Endothelial cell of umbilical vein (primary cell): ENCODE measurements at regions not wholly inside any gene's neighbourhood (a gene's known extent, or its start where the extent isn't known, plus 50 kb on each side); places are given as distances from the start of the nearest gene placed in this dataset.

Experiments
- BruUV-seq: library from RNA; stranded (reverse); fragments of 400-500 nt; replicated peaks from 2 replicates; lab custom pipeline; 2021; lab: Mats Ljungman, UMichigan
- CTCF ChIA-PET: fragments of 300-600, 350-600 bp; sonication (Branson Sonifier 250); formaldehyde crosslinking; loops from one replicate; lab custom pipeline; 2021; ENCODE audit warnings: antibody characterized with exemption, inconsistent platforms; lab: Charles Lee
- POLR2A ChIA-PET: fragments of 300-600, 350-600 bp; sonication (Branson Sonifier 250); formaldehyde crosslinking; loops from one replicate; lab custom pipeline; 2021; ENCODE audit warnings: antibody characterized with exemption, inconsistent platforms; lab: Charles Lee
- DNase-seq: peaks from one replicate; pipeline ENCODE4 v3.0.0-alpha.2; 2011; ENCODE audit warnings: low read depth, low spot score
- FAIRE-seq: peaks from 2 replicates; lab custom pipeline; 2011; peaks lifted over from hg19 to GRCh38; lab: Jason Lieb, UNC
- H2AFZ ChIP-seq: 2 replicates; pipeline ENCODE4 v1.6.0; 2012; ENCODE audit warnings: low read depth, low read length, control low read depth, inconsistent platforms
- H3K27ac ChIP-seq: 2 replicates; pipeline ENCODE4 v1.5.1; 2011; ENCODE audit warnings: low read depth, mild to moderate bottlenecking, control low read depth, low read length, moderate library complexity; ENCODE audit not compliant: insufficient read depth
- H3K27me3 ChIP-seq, 2 experiments: 2 replicates each; pipeline versions ENCODE4 v1.6.0 to v1.6.1; 2011; ENCODE audit warnings: low read length in 2 of 2, mixed read lengths in 1 of 2; ENCODE audit not compliant: control insufficient read depth in 2 of 2, insufficient read depth in 2 of 2
- H3K36me3 ChIP-seq, 2 experiments: 2 replicates in 1 of 2; 3 replicates in 1 of 2; pipeline ENCODE4 v1.5.1; 2011; ENCODE audit warnings: low read length in 2 of 2, mild to moderate bottlenecking in 1 of 2, moderate library complexity in 1 of 2; ENCODE audit not compliant: control insufficient read depth in 2 of 2, insufficient read depth in 2 of 2; ENCODE audit errors: extremely low read depth in 1 of 2
- H3K4me1 ChIP-seq: 3 replicates; pipeline ENCODE4 v1.5.1; 2011; ENCODE audit warnings: mild to moderate bottlenecking, low read length; ENCODE audit not compliant: control insufficient read depth, insufficient read depth; ENCODE audit errors: extremely low read depth
- H3K4me2 ChIP-seq: 2 replicates; pipeline ENCODE4 v1.6.1; 2011; ENCODE audit warnings: low read length, control low read depth, mixed read lengths; ENCODE audit not compliant: insufficient read depth
- H3K4me3 ChIP-seq, 3 experiments: fragments of 200-600 bp in 1 of 3; sonication (generic), shearing (Covaris generic) in 1 of 3; replicated peaks in 1 of 3; 2 replicates each; pipeline ENCODE4 v1.5.1; 2011 to 2016; ENCODE audit warnings: control low read depth in 3 of 3, low read length in 3 of 3, mild to moderate bottlenecking in 2 of 3, inconsistent platforms in 1 of 3, low read depth in 1 of 3, moderate library complexity in 1 of 3; ENCODE audit not compliant: insufficient read depth in 1 of 3
- H3K79me2 ChIP-seq: 2 replicates; pipeline ENCODE4 v1.6.0; 2012; ENCODE audit warnings: low read length, inconsistent platforms; ENCODE audit not compliant: control insufficient read depth, insufficient read depth
- H3K9ac ChIP-seq: replicated peaks from 2 replicates; pipeline ENCODE3; 2011; ENCODE audit warnings: low read length, control low read depth; ENCODE audit not compliant: insufficient read depth; ENCODE audit errors: extremely low read depth
- H3K9me1 ChIP-seq: replicated peaks from 3 replicates; pipeline ENCODE4 v1.6.0; 2011; ENCODE audit warnings: mild to moderate bottlenecking, low read length; ENCODE audit not compliant: control insufficient read depth, insufficient read depth; ENCODE audit errors: extremely low read depth
- H3K9me3 ChIP-seq: replicated peaks from 2 replicates; pipeline ENCODE4 v1.5.1; 2012; ENCODE audit warnings: low read length, inconsistent platforms; ENCODE audit not compliant: control insufficient read depth, insufficient read depth
- H4K20me1 ChIP-seq: replicated peaks from 2 replicates; pipeline ENCODE3; 2011; ENCODE audit warnings: mild to moderate bottlenecking, low read length; ENCODE audit not compliant: control insufficient read depth, insufficient read depth; ENCODE audit errors: extremely low read depth
- CTCF ChIP-seq, 2 donors: IDR thresholded peaks; 1 replicate in 1 of 2; 2 replicates in 1 of 2; pipeline ENCODE4 v1.5.1; 2011; ENCODE audit warnings: low read length in 2 of 2, mild to moderate bottlenecking in 2 of 2, moderate library complexity in 2 of 2, control low read depth in 1 of 2, inconsistent platforms in 1 of 2, low read depth in 1 of 2; ENCODE audit not compliant: insufficient read depth in 1 of 2; ENCODE audit errors: extremely low read depth in 1 of 2
- EZH2 ChIP-seq: IDR thresholded peaks from 2 replicates; pipeline ENCODE4 v1.6.1; 2012; ENCODE audit warnings: borderline replicate concordance, low read depth, mild to moderate bottlenecking, moderate library complexity, low read length, inconsistent platforms; ENCODE audit not compliant: severe bottlenecking
- FOS ChIP-seq: IDR thresholded peaks from 2 replicates; pipeline ENCODE4 v1.6.1; 2011; ENCODE audit warnings: mild to moderate bottlenecking, low read length, moderate library complexity, borderline replicate concordance; ENCODE audit not compliant: insufficient read depth
- GATA2 ChIP-seq: IDR thresholded peaks from 2 replicates; pipeline ENCODE4 v1.7.0; 2011; ENCODE audit warnings: low read depth, mild to moderate bottlenecking, moderate library complexity, mixed read lengths, low read length; ENCODE audit not compliant: insufficient read length, insufficient read depth
- JUN ChIP-seq: IDR thresholded peaks from 2 replicates; pipeline ENCODE4 v1.6.1; 2011; ENCODE audit warnings: borderline replicate concordance, low read depth; ENCODE audit not compliant: insufficient read length, insufficient read depth
- MAX ChIP-seq: IDR thresholded peaks from 2 replicates; pipeline ENCODE4 v1.6.1; 2011; ENCODE audit not compliant: insufficient read depth, insufficient read length
- MYC ChIP-seq: IDR thresholded peaks from one replicate; pipeline ENCODE4 v1.6.1; 2011; ENCODE audit warnings: mild to moderate bottlenecking, low read depth, low read length
- POLR2A ChIP-seq: IDR thresholded peaks from 2 replicates; pipeline ENCODE4 v1.6.1; 2012; ENCODE audit warnings: low read depth, mild to moderate bottlenecking, control low read depth, low read length
- POLR2AphosphoS5 ChIP-seq: IDR thresholded peaks from 2 replicates; pipeline ENCODE4 v1.6.1; 2012; ENCODE audit warnings: low read depth, mild to moderate bottlenecking, control low read depth, low read length, moderate library complexity; ENCODE audit not compliant: insufficient read depth
- dilution Hi-C: fragments of 300-500 bp; cut with MboI; formaldehyde crosslinking; loops from one replicate; pipeline ENCODE4 v1.15.0; 2019; ENCODE audit warnings: low sequenced_read_pairs; ENCODE audit not compliant: extremely low pct_ligation_motif_present
- intact Hi-C: fragments of 100-400 bp; cut with micrococcal nuclease; formaldehyde crosslinking; loops from one replicate; pipeline ENCODE4 v1.10.0; 2022

DNA sequence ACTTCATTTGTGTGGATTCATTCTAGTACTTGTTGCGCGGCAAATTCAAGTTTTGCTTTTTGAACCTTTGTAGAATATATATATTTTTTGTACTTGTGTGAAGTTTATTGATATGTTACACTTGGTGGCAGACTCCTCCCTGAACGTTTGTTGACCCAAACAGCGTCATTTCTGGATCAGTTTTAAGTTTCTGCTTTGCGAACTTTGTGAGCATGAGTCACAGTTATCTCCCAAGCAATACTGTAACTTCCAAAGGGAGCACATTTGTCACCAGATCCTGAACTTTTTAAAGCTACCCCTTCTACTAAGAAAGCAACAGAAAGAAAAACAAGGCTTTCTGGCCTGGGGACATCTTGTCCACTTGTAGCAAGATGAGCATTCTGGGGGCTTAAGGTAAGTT is 74.8 kb upstream of the CACNA2D3 start:
- Histone ChIP-seq H3K27ac (no peak overlapping the region), H3K79me2 (no peaks in the 10 kb centered on the region), H3K4me3 (no peak overlapping the region), H3K9me3 (no peaks in the 10 kb centered on the region), H4K20me1 (no peaks in the 10 kb centered on the region), H2AFZ (no peak overlapping the region), H3K9me1 (no peaks in the 10 kb centered on the region), H3K9ac (no peak overlapping the region), H3K36me3 (no peaks in the 10 kb centered on the region), H3K4me1 (no peaks in the 10 kb centered on the region), H3K27me3 (no peaks in the 10 kb centered on the region), H3K4me2 (no peak overlapping the region)
- no TSS peak for BruUV-seq
- ChIA-PET CTCF (interaction anchor here (0.8 kb wide), 1 partner anchor 106 kb away, joined by 3 read pairs; no protein-coding TSS in a partner anchor), POLR2A (no interaction called here)
- dilution Hi-C loops, result no loop called here
- intact Hi-C loops, result no loop called here
- no peak for DNase-seq
- TF ChIP-seq EZH2, result no peak
- TF ChIP-seq CTCF (IDR thresholded peaks at IDR 0.05; ENCODE audit: extremely low read depth in 1 of 2, insufficient read depth in 1 of 2, low read depth in 1 of 2, low read length in 2 of 2), result no peak
- TF ChIP-seq FOS, result no peak
- no peak for TF ChIP-seq POLR2A
- no peak for TF ChIP-seq MYC
- FAIRE-seq, result no peak

DNA sequence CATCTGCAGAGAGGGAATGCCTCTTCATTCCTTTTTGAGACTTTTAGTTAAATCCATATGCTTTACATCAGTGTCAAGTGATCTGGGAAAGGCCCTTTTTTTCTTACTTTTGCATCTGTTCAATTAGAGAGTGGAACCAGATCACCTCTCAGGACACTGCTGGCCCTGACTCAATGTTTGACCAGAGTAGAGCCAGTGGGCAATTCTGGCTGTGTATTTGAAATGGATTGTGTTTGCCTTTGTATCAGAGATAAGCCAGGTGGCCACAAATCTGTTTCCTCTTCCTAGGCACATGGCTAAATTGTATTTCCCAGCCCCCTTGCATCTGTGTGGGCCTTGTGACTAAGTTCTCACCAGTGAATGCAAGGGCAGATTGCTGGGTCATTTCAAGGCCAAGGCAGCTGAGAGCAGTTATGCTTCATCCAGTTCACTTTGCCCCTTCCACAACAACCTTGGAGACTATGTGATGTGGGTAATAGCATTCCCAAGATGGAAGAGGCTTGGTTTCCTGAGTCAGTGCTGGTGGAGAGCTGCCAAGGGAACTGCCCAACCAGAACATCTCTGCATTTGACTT is 75.6 kb upstream of the CACNA2D3 start:
- no peak for DNase-seq
- POLR2A ChIA-PET, result no interaction called here
- no peak overlapping the region for H3K9ac ChIP-seq

More for the DNA sequence above, 75.6 kb upstream of the CACNA2D3 start:
- Histone ChIP-seq H3K4me3 (no peak overlapping the region), H3K36me3 (no peaks in the 10 kb centered on the region), H3K27me3 (no peaks in the 10 kb centered on the region), H3K79me2 (no peaks in the 10 kb centered on the region), H3K9me3 (no peaks in the 10 kb centered on the region), H3K9me1 (no peaks in the 10 kb centered on the region), H4K20me1 (no peaks in the 10 kb centered on the region), H3K4me2 (no peak overlapping the region), H2AFZ (no peak overlapping the region), H3K4me1 (no peaks in the 10 kb centered on the region), H3K27ac (no peak overlapping the region)
- TF ChIP-seq GATA2 (no peak), MAX (no peak), POLR2AphosphoS5 (no peak), POLR2A (no peak), MYC (no peak), JUN (no peak), FOS (no peak), CTCF (IDR thresholded peaks at IDR 0.05; ENCODE audit: extremely low read depth in 1 of 2, insufficient read depth in 1 of 2, low read depth in 1 of 2, low read length in 2 of 2) (no peak), EZH2 (no peak)
- dilution Hi-C loops, result no loop called here
- no TSS peak for BruUV-seq
- CTCF ChIA-PET, result interaction anchor here (0.8 kb wide), 1 partner anchor 105 kb away, joined by 3 read pairs; no protein-coding TSS in a partner anchor
- intact Hi-C loops, result no loop called here
- no peak for FAIRE-seq
